ENCODE measurements at regions not wholly inside any gene's neighbourhood (a gene's known extent, or its start where the extent isn't known, plus 50 kb on each side); places are given as distances from the start of the nearest gene placed in this dataset.

- TF ChIP-seq, protein P1, sequence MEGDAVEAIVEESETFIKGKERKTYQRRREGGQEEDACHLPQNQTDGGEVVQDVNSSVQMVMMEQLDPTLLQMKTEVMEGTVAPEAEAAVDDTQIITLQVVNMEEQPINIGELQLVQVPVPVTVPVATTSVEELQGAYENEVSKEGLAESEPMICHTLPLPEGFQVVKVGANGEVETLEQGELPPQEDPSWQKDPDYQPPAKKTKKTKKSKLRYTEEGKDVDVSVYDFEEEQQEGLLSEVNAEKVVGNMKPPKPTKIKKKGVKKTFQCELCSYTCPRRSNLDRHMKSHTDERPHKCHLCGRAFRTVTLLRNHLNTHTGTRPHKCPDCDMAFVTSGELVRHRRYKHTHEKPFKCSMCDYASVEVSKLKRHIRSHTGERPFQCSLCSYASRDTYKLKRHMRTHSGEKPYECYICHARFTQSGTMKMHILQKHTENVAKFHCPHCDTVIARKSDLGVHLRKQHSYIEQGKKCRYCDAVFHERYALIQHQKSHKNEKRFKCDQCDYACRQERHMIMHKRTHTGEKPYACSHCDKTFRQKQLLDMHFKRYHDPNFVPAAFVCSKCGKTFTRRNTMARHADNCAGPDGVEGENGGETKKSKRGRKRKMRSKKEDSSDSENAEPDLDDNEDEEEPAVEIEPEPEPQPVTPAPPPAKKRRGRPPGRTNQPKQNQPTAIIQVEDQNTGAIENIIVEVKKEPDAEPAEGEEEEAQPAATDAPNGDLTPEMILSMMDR (conservative IDR thresholded peaks at IDR 0.05) = no peak
- no peak for TF ChIP-seq EZH2 (IDR thresholded peaks at IDR 0.05; ENCODE audit: low read depth)
These were observed 143.6 kb downstream of the MAFB start for GRCh38 chr20:40545478-40545877.
